ENCODE measurements at regions not wholly inside any gene's neighbourhood (a gene's known extent, or its start where the extent isn't known, plus 50 kb on each side); places are given as distances from the start of the nearest gene placed in this dataset.

DNA sequence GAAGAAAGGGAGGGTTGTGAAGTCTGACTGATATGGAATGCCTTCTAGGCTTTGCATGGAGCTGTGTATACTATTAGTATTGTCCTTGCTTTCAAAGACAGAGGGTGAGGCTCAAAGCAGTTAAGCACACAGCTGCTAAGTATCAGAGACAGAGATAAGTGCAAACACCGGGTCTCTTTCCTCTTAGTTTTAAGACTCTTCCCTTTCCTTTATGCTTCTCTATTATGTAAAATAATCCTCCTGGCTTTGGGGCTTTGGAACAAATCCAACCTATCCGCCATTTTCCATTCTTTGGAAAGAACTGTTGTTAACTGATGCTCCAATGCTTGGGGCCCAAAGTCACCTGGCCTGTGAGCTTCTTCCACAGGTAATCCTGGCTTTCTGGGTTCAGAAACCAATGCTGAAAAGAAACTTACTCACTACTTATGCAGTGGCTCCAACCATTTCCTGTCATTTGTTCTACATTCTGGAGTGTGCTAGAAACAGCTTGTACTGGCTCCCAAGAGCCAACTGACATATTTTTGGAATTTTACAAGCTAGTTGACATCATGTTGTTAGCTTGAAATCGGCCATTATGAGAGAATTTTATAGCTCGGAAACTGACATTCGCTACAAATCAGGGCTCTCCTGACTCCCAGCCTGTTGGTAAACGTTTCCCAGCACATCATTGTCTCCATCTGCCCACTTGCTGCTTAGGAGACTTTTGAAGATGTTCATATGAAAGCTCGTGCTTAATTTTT is 67.5 kb downstream of the DNTTIP2 start (continued):
- TF ChIP-seq NR3C1 (CRISPR knock-in tag; conservative IDR thresholded peaks at IDR 0.05; ENCODE audit: low read depth): no peak
- TF ChIP-seq, protein P1, sequence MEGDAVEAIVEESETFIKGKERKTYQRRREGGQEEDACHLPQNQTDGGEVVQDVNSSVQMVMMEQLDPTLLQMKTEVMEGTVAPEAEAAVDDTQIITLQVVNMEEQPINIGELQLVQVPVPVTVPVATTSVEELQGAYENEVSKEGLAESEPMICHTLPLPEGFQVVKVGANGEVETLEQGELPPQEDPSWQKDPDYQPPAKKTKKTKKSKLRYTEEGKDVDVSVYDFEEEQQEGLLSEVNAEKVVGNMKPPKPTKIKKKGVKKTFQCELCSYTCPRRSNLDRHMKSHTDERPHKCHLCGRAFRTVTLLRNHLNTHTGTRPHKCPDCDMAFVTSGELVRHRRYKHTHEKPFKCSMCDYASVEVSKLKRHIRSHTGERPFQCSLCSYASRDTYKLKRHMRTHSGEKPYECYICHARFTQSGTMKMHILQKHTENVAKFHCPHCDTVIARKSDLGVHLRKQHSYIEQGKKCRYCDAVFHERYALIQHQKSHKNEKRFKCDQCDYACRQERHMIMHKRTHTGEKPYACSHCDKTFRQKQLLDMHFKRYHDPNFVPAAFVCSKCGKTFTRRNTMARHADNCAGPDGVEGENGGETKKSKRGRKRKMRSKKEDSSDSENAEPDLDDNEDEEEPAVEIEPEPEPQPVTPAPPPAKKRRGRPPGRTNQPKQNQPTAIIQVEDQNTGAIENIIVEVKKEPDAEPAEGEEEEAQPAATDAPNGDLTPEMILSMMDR (IDR thresholded peaks at IDR 0.05): no peak

DNA sequence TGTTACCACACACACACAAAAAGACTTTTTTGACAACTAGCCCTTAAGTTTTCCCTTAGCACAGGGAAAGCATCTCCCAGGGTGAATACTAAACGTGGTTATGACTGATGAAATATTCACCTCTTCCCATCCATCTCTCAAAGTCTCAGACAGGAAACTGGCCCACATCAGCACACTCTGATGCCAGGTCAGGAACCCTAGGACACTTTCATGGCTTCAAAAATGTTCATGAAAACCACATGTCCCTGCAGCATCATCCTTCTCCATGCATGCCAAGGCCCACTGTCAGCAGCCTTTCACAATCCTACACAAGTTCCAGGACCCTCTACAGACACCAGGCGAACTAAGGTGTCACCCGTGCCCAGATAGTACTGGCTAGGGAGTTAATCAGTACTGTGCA is 68.7 kb downstream of the DNTTIP2 start:
- ATAC-seq (no peak), DNase-seq (ENCODE audit: low spot score) (no peak)
- H3K36me3 Mint-ChIP-seq: peaks cover 20% of the 10 kb centered on the region
- POLR2A ChIA-PET: no interaction called here
- no peaks in the 10 kb centered on the region for H3K27me3 Mint-ChIP-seq (ENCODE audit: low read depth)
- H3K27ac Mint-ChIP-seq: no peak overlapping the region
- H3K9me3 Mint-ChIP-seq: peaks cover 25% of the 10 kb centered on the region
- CTCF ChIA-PET: interaction anchor here (1.6 to 8.4 kb wide), 3 partner anchors 11 to 182 kb away, joined by 4 to 240 read pairs (median 135); no protein-coding TSS in a partner anchor
- TF ChIP-seq ZNF219 (CRISPR knock-in tag; IDR thresholded peaks at IDR 0.05; ENCODE audit: borderline replicate concordance) (no peak), KAT7 (CRISPR knock-in tag; IDR thresholded peaks at IDR 0.05; ENCODE audit: borderline replicate concordance) (no peak), ETV6 (CRISPR knock-in tag; IDR thresholded peaks at IDR 0.05) (no peak), HMGA2 (CRISPR knock-in tag; IDR thresholded peaks at IDR 0.05) (no peak), ZNF138 (CRISPR knock-in tag; conservative IDR thresholded peaks at IDR 0.05) (no peak)
- TF ChIP-seq, protein P2, sequence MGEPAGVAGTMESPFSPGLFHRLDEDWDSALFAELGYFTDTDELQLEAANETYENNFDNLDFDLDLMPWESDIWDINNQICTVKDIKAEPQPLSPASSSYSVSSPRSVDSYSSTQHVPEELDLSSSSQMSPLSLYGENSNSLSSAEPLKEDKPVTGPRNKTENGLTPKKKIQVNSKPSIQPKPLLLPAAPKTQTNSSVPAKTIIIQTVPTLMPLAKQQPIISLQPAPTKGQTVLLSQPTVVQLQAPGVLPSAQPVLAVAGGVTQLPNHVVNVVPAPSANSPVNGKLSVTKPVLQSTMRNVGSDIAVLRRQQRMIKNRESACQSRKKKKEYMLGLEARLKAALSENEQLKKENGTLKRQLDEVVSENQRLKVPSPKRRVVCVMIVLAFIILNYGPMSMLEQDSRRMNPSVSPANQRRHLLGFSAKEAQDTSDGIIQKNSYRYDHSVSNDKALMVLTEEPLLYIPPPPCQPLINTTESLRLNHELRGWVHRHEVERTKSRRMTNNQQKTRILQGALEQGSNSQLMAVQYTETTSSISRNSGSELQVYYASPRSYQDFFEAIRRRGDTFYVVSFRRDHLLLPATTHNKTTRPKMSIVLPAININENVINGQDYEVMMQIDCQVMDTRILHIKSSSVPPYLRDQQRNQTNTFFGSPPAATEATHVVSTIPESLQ (CRISPR knock-in tag; IDR thresholded peaks at IDR 0.05): no peak
- TF ChIP-seq, protein P3, sequence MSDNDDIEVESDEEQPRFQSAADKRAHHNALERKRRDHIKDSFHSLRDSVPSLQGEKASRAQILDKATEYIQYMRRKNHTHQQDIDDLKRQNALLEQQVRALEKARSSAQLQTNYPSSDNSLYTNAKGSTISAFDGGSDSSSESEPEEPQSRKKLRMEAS (CRISPR knock-in tag; IDR thresholded peaks at IDR 0.05): no peak
- TF ChIP-seq, protein P4, sequence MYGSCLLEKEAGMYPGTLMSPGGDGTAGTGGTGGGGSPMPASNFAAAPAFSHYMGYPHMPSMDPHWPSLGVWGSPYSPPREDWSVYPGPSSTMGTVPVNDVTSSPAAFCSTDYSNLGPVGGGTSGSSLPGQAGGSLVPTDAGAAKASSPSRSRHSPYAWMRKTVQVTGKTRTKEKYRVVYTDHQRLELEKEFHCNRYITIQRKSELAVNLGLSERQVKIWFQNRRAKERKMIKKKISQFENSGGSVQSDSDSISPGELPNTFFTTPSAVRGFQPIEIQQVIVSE (CRISPR knock-in tag; IDR thresholded peaks at IDR 0.05; ENCODE audit: borderline replicate concordance): no peak
- peaks cover 36% of the 10 kb centered on the region for H3K4me1 Mint-ChIP-seq
- H3K4me3 Mint-ChIP-seq: no peak overlapping the region

DNA sequence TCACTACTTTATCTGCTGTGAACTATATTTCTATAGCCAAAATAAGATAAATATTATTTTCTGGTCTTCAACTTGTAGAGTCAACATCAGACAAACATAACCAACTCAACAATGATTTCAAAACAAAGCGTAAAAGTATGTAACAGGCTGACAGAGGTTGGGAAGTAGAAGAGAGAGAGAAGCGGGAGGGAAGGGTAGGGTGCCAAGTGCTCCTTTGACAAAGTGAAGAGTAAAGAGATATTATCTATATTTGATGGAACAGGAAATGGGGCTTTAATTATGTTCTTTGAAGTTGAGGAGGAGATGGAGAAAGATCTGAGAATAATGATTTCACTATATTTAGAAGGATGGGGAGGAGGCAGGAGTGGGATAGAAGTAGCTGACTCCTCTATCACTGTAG is 70.1 kb downstream of the DNTTIP2 start:
- no peak overlapping the region for H3K4me3 Mint-ChIP-seq
- POLR2A ChIA-PET: no interaction called here
- CTCF ChIA-PET: no interaction called here
- H3K36me3 Mint-ChIP-seq: peaks cover 20% of the 10 kb centered on the region
- ATAC-seq (no peak), DNase-seq (ENCODE audit: low spot score) (no peak)
- TF ChIP-seq, protein P5, sequence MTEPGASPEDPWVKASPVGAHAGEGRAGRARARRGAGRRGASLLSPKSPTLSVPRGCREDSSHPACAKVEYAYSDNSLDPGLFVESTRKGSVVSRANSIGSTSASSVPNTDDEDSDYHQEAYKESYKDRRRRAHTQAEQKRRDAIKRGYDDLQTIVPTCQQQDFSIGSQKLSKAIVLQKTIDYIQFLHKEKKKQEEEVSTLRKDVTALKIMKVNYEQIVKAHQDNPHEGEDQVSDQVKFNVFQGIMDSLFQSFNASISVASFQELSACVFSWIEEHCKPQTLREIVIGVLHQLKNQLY (CRISPR knock-in tag; IDR thresholded peaks at IDR 0.05): no peak
- TF ChIP-seq ESRRA (CRISPR knock-in tag; IDR thresholded peaks at IDR 0.05; ENCODE audit: borderline replicate concordance) (no peak), TEAD4 (CRISPR knock-in tag; IDR thresholded peaks at IDR 0.05) (no peak)
- TF ChIP-seq, protein P4 (CRISPR knock-in tag; IDR thresholded peaks at IDR 0.05; ENCODE audit: borderline replicate concordance): no peak
- TF ChIP-seq, protein P2 (CRISPR knock-in tag; IDR thresholded peaks at IDR 0.05): no peak
- TF ChIP-seq, protein P6, sequence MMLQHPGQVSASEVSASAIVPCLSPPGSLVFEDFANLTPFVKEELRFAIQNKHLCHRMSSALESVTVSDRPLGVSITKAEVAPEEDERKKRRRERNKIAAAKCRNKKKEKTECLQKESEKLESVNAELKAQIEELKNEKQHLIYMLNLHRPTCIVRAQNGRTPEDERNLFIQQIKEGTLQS (CRISPR knock-in tag; conservative IDR thresholded peaks at IDR 0.05): no peak
- TF ChIP-seq, protein P7, sequence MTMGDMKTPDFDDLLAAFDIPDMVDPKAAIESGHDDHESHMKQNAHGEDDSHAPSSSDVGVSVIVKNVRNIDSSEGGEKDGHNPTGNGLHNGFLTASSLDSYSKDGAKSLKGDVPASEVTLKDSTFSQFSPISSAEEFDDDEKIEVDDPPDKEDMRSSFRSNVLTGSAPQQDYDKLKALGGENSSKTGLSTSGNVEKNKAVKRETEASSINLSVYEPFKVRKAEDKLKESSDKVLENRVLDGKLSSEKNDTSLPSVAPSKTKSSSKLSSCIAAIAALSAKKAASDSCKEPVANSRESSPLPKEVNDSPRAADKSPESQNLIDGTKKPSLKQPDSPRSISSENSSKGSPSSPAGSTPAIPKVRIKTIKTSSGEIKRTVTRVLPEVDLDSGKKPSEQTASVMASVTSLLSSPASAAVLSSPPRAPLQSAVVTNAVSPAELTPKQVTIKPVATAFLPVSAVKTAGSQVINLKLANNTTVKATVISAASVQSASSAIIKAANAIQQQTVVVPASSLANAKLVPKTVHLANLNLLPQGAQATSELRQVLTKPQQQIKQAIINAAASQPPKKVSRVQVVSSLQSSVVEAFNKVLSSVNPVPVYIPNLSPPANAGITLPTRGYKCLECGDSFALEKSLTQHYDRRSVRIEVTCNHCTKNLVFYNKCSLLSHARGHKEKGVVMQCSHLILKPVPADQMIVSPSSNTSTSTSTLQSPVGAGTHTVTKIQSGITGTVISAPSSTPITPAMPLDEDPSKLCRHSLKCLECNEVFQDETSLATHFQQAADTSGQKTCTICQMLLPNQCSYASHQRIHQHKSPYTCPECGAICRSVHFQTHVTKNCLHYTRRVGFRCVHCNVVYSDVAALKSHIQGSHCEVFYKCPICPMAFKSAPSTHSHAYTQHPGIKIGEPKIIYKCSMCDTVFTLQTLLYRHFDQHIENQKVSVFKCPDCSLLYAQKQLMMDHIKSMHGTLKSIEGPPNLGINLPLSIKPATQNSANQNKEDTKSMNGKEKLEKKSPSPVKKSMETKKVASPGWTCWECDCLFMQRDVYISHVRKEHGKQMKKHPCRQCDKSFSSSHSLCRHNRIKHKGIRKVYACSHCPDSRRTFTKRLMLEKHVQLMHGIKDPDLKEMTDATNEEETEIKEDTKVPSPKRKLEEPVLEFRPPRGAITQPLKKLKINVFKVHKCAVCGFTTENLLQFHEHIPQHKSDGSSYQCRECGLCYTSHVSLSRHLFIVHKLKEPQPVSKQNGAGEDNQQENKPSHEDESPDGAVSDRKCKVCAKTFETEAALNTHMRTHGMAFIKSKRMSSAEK (CRISPR knock-in tag; IDR thresholded peaks at IDR 0.05; ENCODE audit: borderline replicate concordance): no peak
- no peaks in the 10 kb centered on the region for H3K27me3 Mint-ChIP-seq (ENCODE audit: low read depth)
- peaks cover 23% of the 10 kb centered on the region for H3K4me1 Mint-ChIP-seq
- H3K27ac Mint-ChIP-seq: no peak overlapping the region
- peaks cover 25% of the 10 kb centered on the region for H3K9me3 Mint-ChIP-seq

Measured in WTC11 (cell line).